GM12864 (cell line): ENCODE measurements at regions not wholly inside any gene's neighbourhood (a gene's known extent, or its start where the extent isn't known, plus 50 kb on each side); places are given as distances from the start of the nearest gene placed in this dataset.

Source experiments
- DNase-seq: peaks from one replicate; pipeline ENCODE4 v3.0.0-alpha.2; 2011; ENCODE audit warnings: low read depth
- H3K4me3 ChIP-seq: 2 replicates; pipeline ENCODE4 v1.5.1; 2011; ENCODE audit warnings: mild to moderate bottlenecking, low read depth, low read length, control low read depth
- TF ChIP-seq, protein P1 (sequence below): IDR thresholded peaks from 2 replicates; pipeline ENCODE4 v1.5.1; 2011; ENCODE audit warnings: low read depth, mild to moderate bottlenecking, moderate library complexity, low read length, control low read depth, inconsistent platforms; ENCODE audit errors: missing control alignments

GRCh38 chr12:89884952-89885351, 176.3 kb upstream of the ATP2B1 start:
- TF ChIP-seq, protein P1, sequence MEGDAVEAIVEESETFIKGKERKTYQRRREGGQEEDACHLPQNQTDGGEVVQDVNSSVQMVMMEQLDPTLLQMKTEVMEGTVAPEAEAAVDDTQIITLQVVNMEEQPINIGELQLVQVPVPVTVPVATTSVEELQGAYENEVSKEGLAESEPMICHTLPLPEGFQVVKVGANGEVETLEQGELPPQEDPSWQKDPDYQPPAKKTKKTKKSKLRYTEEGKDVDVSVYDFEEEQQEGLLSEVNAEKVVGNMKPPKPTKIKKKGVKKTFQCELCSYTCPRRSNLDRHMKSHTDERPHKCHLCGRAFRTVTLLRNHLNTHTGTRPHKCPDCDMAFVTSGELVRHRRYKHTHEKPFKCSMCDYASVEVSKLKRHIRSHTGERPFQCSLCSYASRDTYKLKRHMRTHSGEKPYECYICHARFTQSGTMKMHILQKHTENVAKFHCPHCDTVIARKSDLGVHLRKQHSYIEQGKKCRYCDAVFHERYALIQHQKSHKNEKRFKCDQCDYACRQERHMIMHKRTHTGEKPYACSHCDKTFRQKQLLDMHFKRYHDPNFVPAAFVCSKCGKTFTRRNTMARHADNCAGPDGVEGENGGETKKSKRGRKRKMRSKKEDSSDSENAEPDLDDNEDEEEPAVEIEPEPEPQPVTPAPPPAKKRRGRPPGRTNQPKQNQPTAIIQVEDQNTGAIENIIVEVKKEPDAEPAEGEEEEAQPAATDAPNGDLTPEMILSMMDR = no peak
- no peak for DNase-seq
- H3K4me3 ChIP-seq = no peak overlapping the region

DNA sequence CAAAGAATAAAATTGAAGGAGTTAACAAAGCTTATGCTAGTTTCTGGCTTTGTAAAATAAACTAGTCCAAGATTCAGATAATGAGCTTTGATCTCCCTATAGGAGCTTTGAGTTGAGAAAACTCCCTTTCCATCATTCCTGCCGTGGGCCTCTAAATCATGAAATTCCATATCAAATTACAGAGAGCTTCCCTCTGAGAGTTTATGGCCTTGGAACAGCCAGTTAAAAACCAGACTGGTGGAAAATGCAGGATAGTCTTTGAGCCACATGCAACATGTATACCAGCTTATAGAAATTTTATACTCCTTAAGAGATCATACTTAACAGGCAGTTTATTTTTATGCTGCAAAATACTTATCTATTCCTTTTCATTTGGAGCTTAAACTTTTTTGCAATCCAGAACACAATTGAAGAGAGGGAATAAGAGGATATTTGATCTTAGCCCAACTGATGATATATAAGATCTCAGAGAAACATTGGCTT, 175.8 kb upstream of the ATP2B1 start:
- H3K4me3 ChIP-seq = no peak overlapping the region
- TF ChIP-seq, protein P1 = no peak
- DNase-seq = no peak

DNA sequence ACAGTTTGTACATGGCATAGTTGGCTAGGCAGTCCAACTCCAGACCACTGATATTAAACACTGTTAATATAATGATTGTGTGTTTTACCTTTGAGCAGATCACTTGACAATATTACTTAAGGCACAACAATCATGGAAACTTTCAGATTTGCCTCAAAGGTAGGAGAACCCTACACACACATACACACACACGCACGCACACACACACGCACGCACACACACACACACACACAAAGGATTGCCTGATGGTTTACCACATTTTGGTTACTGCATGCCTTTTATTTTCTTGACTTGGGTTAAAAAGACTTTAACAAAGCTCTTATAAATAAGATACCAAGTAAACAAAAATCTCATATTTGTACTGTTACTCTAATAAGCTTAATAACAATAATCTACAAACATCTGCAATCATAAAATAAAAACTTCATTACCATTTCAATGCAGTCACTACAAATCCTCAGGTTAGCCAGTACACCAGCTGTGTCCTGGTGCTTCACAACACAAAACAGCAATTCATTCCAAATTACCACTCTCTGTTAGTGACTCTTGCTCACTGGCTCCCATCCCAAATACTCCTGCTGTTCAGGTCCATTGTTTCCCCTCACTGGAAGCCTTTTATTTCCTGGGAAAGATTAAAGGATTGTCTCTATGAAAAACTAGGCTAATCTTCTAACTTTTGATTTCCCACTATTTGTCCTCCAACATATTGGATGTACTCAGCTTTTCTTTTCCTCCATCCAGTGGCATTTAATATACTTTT, 175.2 kb upstream of the ATP2B1 start:
- TF ChIP-seq, protein P1 = no peak
- DNase-seq = no peak
- H3K4me3 ChIP-seq = no peak overlapping the region

DNA sequence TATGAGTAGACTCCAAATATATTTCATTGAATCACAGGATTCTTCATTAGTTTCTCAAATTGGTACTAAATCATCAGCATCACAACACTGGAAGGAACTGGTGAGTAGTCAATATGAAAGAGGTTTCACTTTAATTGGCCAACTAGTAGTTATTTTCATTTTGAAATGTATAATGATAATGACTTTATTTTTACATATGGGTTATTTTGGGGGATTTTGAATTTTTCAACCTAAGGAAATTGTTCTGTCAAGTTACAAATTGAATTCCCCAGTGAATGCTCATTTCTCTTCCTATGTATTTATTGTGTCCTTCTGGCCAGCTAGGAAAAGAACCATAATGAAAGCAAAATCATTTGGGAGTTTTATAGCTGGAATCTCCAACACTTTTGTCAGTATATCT, 174.2 kb upstream of the ATP2B1 start:
- H3K4me3 ChIP-seq = no peak overlapping the region
- TF ChIP-seq, protein P1 = no peak
- DNase-seq = no peak

DNA sequence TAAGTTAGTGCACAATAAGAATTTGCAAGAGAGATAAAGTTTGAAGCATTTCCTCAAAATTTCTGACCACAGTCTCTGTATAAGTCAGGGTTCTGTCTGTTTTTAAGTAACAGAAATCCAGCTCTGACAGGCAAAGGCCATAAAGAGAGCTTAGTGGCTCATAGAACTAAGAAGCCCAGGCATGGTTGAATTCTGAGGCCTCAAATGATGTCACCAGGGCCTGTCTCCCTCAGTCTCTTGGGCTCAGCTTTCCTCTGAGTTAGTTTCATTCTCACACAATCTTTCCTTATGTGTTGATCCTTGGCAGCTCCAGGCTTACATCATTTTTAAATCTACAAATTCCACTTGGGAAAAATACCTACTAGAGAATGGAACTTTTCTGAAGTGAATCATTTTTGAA, 173.4 kb upstream of the ATP2B1 start:
- TF ChIP-seq, protein P1 = no peak

DNA sequence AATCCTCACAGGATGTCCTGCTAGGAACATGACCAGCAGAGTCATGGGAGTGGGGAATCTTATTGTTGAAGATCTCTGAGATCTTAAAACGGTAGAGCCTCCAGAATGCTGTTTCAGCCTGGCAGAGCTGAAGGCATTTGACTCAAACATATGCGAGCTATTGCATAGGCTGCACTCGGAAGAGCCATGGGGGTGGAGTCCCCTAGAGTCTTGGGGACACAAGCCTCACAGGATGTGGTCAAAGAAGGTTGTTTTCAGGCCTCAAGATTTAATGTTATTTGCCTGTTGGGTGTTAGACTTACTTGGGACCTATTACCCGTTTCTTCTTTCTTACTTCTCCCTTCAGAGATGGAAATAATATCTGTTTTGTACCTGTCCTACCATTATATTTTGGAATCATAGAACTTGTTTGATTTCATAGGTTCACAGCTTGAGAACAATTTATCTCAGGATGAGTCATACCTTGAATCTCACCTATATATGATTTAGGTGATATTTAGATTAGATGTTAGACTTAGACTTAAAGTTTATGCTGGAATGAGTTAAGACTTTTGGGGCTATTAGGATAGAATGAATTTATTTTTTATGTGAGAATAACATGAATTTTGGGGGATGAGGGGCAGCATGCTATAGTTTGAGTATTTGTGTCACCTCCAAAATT, 172.2 kb upstream of the ATP2B1 start:
- peak overlapping the region; percentile 2; the same call in 1 of the 2 replicates for H3K4me3 ChIP-seq
- peak; percentile 96 for DNase-seq
- TF ChIP-seq, protein P1 = no peak

More for the DNA sequence above, 173.4 kb upstream of the ATP2B1 start:
- DNase-seq = no peak
- no peak overlapping the region for H3K4me3 ChIP-seq
